HG03045 (cell line): ENCODE measurements at regions not wholly inside any gene's neighbourhood (a gene's known extent, or its start where the extent isn't known, plus 50 kb on each side); places are given as distances from the start of the nearest gene placed in this dataset.
"Not testable (repeated sequence)": the region's sequence is repeated elsewhere in the genome, so short reads cannot be mapped to it uniquely, and the experiment has no call there.

ENCODE experiments used
- ATAC-seq: cut with Tn5 transposase; IDR thresholded peaks from one replicate; pipeline ENCODE4 v1.9.1; 2021; ENCODE audit warnings: mild to moderate bottlenecking, moderate library complexity; ENCODE audit not compliant: unreplicated experiment

DNA sequence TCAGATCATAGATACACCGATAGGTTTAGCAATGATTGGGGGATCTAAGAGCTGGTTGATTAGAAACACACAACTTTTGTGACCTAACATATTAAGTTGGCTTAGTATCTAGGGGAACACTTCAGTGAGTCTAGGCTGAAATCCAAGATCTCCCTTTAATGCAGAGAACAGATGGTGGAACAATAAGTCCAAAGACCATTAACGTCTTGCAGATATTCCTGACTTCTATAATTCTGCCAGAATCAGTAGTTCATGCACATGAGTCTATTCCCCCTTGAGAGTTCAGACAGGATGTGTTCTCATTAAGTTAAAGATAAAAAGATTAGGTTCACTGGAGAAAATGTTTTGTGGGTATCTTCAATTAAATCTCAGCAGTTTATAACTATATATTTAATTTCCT is 506.5 kb downstream of the TSN start:
- ATAC-seq: no peak

DNA sequence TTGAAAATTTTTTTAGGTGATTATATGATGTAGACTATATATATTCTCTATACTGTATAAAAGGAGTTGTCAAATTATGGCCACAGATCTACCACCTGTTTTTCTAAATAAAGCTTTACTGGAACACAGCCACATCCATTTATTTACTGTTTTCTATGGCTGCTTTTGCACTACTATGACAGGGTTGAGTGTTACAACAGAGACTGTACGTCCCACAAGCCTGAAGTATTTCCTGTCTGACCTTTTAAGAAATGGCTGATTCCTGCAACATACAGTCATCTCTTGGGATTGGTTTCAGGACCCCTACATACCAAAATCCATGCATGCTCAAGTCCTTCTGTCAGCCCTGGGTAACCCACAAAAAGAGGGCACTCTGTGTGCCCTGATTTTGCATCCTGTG is 508.3 kb downstream of the TSN start:
- ATAC-seq: no peak

DNA sequence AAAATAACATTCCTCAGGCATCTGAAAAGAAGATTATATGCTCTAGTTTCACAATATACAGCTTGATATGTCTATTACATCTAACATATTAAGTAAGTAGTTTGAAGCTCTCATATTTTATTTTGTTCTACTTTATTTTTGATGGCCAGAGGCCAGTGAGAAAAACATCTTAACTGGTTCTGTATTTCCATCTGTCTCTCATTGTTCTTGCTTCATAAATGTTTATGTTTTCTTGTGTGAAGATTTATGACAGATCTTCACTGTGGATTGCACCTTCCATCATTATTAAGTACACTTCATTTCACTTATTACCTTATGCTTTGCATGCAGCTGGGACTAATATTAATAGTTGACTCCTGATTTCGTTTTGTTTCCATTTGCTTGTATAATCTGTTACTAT is 511.2 kb downstream of the TSN start:
- no peak for ATAC-seq

DNA sequence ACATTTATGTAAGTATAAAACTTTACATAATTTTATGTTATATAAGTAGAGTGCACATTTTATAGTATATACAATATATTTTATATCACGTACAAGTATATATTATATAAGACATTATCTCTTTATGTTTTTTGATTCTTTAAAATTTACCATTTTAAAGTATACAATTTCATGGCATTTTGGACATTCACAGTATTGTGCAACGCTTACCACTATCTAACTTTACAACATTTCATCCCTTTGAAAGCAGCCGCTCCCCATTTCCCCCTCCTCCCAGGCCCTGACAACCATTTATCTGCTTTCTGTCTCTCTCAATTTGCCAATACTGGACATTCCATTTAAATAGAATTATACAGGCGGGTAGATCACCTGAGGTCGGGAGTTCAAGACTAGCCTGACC is 512.5 kb downstream of the TSN start:
- ATAC-seq: no peak

DNA sequence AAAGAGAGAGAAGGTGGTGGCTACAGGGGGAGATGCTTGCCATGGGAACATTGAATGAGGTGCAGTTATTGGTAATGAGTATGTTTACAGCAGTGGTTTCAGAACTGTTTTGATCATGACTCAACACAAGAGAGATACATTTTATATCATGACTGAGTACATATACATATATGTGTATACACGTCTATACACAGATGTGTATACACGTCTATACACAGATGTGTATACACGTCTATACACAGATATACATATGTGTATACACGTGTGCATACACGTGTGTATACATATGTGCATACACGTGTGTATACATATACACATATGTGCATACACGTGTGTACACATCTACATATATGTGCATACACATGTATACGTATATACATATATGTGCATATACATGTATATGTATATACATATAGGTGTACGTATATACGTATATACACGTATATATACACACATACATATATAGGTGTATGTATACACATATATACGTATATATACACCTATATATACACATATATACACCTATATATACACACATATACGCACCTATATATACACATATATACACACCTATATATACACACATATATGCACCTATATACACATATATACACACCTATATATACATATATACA is 518.5 kb downstream of the TSN start:
- no peak for ATAC-seq

DNA sequence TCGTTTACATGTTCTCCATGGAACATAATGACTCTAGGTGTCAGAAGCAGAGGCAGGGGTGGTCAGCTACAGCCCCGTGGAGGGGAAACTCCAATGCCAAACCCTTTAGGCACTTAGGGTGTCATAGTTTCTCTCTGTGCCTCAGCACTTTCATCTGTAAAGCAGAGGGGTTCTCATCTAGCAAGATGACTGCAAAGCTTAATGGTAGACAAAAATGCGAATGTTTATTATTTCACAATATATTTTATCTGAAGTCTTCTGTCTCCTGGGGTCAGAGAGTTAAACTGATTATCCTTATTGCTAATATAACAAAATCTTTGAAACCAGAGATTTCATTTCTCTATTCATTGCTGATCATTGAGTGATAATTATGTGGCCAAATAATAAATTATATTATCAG is 522.5 kb downstream of the TSN start:
- no peak for ATAC-seq

DNA sequence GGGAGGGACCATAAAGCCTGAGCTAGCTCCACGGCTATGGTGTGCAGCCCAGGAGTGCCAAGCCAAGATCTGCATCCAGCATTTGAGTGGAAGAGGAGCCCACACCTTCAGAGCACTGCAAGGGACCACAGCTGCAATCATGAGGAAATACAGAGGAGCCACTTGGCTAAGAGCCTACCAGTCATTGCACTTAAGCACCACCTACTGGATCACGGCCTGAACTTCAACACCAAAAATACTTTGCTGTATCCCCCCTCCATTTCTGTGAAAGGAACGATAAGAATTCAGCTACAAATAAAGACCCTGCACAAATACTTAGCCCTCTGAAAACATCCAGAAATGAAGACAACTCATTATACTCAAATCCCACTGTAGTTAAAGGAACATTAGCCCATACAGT is 545.3 kb downstream of the TSN start:
- ATAC-seq: no peak

DNA sequence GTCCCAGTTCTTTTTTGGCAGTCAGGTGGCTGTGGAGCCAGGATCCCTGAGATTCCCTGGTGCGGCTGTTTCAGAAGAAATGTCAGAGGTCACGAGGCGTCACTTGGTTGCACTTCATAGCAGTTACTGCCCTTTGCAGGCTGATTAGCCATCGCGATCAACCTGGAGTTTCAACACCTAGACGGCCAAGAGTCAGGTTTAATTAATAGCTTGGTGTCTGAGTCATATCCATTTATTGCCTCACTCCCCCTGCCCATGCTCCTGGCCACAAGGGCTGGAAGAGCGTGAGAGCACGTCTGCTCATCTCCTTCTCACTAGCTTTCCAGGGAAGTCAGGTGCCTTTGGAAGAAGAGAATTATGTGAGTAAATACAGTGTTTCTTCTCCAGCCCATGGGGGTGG is 552.3 kb downstream of the TSN start:
- ATAC-seq: no peak

DNA sequence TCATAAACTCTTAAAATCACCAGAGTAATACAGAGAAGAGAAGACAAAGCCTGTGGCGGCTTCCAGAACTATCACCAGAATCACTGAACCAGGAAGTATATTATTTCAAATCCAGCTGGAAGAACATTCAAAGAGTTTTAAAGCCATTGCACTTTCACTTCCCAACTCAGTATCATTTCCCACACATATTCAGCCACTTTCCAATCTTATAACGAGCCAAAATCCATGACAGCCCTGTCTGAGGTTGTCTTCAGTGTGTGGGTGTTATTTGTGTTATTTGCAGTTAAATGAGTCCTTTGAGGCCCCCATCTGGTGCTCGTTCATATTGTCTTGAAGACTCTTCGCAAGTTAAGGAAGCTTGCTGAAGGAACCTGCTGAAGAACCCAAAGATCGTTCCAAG is 559.9 kb downstream of the TSN start:
- no peak for ATAC-seq

DNA sequence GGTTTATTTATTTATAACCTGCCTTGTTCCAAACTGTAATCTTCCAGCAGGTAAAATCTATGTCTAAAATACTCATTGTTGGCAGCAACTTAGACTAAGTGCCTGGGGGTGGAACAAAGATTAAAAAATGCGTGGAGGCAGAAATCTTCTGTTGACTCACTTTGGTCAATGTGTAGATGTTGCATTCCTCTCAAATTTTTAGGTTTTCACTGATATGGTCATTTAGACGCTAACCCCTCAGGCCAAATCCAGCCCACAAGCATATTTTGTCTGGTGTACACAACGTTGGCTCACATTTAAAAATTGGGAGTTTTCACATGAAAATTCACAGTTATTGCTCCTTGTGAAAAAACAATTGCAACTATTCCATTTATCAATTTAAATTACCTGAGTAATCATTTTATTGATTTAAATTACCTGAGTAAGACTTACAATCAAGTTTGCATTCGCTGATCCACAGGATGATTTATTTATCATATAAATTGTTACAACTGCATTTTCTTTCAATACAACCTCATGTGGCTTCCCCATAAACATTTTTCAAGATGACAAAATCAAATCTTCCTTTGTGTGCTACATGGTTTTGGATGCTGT is 564.2 kb downstream of the TSN start:
- ATAC-seq: no peak

DNA sequence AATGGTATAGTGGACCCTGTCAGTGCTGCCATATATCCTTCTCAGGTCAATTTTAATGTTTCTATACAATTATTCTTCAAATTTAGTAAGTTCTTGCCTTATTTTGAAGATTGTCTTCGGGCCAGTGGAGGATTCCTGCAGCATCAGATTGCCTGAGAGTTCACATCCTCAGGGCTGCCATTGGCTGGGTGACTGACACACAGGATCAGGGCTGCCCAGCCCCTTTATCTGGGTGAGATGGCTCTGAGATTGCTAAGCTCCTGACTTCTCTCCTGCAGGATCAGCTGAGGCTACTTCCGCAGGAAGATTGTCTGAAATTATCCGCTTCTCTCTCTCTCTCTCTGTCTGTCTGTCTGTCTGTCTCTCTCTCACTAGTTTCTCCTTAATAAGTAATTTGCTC is 567.4 kb downstream of the TSN start:
- ATAC-seq: no peak

DNA sequence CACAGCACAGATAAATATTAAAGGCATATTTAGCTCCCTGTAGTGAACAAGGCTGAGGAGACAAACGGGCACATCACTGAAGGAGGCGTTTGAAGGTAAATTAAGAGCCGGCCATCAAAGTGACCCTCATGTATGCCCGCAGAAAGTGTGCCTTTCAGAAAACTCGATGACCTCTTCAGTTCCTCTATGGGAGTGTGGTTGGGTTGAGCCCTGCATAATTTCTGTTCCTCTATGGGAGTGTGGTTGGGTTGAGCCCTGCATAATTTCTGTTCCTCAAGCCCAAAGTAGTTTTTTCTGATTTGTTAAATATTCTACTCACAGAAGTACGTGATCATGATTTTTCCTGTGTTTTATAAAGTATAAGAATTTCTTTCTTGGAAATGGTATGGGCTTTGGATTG is 568.5 kb downstream of the TSN start:
- no peak for ATAC-seq

DNA sequence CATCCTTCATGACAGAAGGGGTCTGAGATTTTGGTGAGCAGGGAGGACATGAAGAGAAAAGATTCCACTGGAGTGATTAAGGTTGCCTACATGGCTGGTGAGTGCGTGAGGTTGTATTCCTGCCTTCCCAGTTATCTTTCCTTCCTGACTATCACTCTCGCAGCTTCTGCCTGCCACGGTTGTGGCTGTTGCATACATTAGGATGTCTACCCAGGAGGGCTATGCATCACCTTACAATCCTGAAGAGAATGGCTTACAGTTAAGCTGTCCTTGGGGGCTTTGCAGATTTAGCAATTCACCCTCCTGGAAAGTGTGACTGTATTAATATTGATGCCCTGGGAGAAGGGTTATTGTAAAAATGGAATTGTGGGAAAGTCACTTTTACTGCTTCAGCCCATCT is 571.0 kb downstream of the TSN start:
- no peak for ATAC-seq

DNA sequence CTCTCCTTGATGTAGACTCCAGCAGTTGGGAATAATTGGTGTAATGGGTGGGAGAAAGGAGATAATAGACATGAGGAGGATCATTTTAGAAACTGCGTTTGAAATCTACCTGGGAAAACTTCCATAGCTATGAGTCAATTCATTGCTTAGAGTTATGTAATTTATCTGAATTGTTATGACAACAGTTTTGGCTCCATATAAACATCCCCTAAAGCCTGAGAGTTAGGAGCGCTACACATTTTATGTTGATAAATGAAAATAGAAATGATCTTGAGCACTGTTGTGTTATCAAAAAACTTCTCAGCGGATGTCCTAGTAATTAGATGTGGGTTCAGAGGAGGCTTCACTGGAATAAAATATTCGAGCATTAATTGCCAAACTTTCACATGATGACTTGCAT is 573.4 kb downstream of the TSN start:
- no peak for ATAC-seq

DNA sequence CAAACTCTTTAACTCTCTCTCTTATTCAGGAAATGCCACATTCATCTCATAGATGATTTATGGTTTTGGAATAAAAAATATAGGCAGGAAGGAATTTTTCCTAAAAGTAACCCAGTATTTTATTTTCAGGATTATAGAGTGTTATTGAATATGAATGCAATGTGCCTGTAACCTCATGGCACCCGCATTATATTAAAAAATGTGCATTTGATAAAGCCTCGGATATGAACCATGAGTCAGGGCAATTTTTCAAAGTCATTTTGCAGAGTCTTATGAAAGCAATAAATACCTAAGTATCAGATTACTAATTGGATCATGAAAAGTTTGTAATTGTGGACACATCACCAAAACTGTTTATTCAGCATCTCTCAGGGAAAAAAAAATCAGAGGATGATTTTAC is 573.8 kb downstream of the TSN start:
- no peak for ATAC-seq

DNA sequence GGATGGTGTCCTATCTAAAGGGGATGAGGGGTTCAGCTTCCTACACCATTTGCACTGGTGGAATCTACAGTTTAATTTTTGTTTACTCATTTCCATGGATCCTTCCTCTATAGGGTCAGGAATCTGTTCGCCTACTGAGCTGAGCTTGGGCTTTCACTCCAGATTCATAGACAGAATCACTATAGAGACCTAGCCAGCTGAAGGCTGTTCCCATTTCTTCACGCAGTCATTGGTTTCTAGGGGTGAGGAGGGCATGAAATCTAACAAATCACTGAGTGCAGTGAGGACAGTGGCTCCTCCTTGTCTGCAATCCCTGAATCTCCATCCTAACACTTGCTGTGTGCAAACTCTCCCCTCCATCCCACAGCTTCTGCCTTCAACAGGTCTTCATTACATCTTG is 578.5 kb downstream of the TSN start:
- ATAC-seq: no peak

DNA sequence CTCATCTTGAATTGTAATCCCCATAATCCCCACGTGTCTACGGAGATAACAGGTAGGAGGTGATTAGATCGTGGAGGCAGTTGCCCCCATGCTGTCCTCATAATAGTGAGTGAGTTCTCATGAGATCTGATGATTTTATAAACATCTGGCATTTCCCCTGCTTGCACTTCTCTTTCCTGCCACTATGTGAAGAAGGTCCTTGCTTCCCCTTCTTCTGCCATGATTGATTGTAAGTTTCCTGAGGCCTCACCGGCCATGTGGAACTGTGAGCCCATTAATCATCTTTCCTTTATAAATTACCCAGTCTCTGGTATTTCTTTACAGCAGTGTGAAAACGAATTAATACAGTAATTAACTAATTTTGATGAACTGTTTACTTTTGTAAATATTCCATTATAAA is 582.5 kb downstream of the TSN start:
- no peak for ATAC-seq

DNA sequence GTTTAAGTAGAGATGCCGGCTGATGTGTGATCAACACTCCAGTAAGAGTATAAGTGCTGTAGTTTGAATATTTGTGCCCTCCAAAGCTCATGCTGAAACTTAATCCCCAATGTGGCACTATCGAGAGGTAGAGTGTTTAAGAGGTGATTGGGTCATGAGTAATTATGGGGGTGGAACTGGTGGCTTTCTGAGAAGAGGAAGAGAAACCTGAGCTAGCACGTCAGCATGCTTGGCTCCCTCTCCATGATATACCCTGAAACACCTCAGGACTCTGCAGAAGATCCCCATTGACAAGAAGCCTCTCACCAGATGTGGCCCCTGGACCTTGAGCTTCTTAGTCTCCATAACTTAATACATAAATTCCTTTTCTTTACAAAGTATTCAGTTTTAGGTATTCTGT is 584.8 kb downstream of the TSN start:
- ATAC-seq: peak; percentile 82

DNA sequence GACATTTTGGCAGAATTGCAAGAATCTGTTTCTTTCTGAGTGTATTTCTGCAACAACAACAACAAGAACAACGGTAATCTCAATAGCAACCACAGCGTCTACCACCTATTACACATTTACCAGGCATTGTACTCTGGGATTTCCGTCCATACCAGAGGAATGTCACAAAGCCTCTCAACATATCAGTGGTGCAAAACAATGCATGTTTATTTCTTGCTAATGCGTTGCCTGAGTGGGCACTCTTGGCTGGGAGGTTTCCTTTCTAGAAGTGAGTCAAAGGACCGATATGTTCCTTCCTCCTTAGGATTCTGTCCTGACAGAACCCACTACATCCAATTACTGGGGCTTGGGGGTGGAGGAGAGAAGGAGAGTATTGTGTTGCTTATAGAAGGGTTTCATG is 585.6 kb downstream of the TSN start:
- no peak for ATAC-seq

DNA sequence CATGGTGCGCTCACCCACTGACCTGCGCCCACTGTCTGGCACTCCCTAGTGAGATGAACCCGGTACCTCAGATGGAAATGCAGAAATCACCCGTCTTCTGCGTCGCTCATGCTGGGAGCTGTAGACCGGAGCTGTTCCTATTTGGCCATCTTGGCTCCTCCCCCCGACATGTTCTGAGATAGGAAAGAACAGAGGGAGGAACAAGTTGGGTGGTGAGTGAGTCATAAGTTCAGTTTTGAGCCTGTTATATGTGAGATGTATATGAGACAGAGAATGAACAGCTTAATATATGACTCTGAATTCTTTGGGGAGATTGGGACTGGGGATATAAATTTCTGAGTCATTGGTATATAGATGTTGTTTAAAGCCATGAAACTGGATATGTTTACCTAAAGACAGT is 596.7 kb downstream of the TSN start:
- not testable (repeated sequence) for ATAC-seq

DNA sequence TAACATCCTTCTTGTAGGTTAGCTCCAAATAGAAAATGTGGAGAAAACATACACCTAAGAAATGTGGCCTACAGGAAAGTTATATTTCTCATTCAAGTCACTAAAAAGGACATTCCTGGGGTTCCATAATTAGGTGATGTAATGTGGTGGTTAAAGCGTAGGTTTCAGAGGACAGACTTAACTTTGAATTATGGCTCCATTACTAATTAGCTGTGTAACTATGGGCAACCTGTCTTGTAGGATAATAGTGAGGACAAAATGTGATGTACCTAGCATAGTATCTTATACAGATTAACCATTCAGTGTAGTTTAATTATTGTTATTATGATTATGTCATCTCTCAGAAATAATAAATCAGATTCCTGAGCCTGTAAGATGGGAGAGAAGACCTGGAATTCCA is 602.5 kb downstream of the TSN start:
- ATAC-seq: no peak

DNA sequence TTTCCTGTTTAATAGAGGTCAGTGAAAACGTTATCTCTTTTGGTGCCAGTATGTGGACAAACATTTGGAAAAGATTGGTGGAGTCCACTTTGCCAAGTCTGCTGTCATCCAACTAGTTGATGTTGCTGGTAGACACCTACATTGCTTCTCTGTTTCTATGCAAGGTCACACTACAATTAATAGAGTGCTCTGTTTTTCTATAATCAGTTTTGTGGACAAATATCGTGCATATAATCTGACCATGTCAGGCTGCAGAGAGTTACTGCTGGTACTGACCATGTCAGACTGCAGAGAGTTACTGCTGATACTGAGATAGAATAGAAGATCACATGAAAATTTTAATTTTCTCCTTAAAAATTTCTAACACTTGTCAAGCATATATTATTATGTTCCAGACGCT is 603.3 kb downstream of the TSN start:
- no peak for ATAC-seq

DNA sequence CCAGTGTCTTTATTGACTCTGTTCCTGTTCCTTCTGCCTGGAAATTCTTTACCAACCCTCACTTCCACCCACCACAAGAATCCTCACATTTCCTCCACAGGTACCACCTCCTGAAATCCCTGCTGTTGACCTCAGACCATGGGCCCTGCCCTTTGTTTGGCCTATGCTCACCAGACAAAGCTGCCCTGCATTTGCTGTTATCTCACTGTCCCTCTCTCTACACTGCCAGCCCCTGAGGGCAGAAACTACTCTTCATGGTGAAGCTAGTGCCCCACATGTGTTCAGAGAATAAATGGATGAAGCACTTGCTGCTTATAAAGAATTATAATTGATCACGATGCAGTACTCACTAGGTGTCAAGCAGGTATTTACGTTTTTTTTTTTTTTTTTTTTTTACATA is 608.4 kb downstream of the TSN start:
- no peak for ATAC-seq
